ENCODE measurements at regions not wholly inside any gene's neighbourhood (a gene's known extent, or its start where the extent isn't known, plus 50 kb on each side); places are given as distances from the start of the nearest gene placed in this dataset.

DNA sequence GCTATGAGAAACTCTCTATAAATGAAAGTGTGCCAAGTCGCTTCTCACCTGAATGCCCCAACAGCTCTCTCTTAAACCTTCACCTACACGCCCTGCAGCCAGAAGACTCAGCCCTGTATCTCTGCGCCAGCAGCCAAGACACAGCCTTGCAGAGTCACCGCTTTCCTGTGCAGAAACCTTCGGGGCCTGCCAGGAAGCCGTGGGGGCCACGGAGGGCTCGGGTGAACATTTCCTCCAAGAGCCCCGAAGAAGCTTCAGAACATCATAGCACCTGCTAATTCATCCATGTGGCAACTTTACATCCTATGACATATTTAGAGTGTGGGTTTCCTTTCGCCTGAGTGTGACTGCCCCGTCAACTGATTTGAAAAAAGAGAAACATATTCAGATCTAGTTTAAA, 55.7 kb upstream of the PRSS58 start:
- TF ChIP-seq, protein P1, sequence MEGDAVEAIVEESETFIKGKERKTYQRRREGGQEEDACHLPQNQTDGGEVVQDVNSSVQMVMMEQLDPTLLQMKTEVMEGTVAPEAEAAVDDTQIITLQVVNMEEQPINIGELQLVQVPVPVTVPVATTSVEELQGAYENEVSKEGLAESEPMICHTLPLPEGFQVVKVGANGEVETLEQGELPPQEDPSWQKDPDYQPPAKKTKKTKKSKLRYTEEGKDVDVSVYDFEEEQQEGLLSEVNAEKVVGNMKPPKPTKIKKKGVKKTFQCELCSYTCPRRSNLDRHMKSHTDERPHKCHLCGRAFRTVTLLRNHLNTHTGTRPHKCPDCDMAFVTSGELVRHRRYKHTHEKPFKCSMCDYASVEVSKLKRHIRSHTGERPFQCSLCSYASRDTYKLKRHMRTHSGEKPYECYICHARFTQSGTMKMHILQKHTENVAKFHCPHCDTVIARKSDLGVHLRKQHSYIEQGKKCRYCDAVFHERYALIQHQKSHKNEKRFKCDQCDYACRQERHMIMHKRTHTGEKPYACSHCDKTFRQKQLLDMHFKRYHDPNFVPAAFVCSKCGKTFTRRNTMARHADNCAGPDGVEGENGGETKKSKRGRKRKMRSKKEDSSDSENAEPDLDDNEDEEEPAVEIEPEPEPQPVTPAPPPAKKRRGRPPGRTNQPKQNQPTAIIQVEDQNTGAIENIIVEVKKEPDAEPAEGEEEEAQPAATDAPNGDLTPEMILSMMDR (IDR thresholded peaks at IDR 0.05) = no peak
- no peak for TF ChIP-seq POLR2A (IDR thresholded peaks at IDR 0.05)

Measured in testis (tissue), 2 donors.